ENCODE measurements at regions not wholly inside any gene's neighbourhood (a gene's known extent, or its start where the extent isn't known, plus 50 kb on each side); places are given as distances from the start of the nearest gene placed in this dataset.

DNA sequence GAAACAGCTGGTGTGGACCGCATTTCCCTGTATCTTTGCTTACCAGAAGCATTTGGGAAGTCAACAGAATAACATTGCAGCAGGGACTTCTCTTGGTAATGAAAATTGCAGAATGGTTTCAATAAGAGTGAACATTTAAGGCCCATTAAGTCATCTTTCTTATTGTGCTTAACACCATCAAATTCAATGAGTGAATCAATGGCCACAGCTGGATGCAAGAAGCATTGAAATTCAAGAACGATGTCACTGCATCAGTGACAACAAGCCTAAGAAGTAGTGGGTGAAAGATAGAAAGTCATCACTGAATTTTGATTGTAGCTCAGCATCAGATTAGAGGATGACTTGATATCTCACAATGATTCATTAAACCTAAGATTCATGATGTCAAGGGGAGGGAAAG is 93.9 kb upstream of the GPM6A start:
- no peak for TF ChIP-seq EZH2phosphoT487 (IDR thresholded peaks at IDR 0.05; ENCODE audit: low read depth)
- TF ChIP-seq, protein P1, sequence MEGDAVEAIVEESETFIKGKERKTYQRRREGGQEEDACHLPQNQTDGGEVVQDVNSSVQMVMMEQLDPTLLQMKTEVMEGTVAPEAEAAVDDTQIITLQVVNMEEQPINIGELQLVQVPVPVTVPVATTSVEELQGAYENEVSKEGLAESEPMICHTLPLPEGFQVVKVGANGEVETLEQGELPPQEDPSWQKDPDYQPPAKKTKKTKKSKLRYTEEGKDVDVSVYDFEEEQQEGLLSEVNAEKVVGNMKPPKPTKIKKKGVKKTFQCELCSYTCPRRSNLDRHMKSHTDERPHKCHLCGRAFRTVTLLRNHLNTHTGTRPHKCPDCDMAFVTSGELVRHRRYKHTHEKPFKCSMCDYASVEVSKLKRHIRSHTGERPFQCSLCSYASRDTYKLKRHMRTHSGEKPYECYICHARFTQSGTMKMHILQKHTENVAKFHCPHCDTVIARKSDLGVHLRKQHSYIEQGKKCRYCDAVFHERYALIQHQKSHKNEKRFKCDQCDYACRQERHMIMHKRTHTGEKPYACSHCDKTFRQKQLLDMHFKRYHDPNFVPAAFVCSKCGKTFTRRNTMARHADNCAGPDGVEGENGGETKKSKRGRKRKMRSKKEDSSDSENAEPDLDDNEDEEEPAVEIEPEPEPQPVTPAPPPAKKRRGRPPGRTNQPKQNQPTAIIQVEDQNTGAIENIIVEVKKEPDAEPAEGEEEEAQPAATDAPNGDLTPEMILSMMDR (IDR thresholded peaks at IDR 0.05; ENCODE audit: low read depth, low read length) = no peak
- H3K79me2 ChIP-seq (ENCODE audit: low read length) = no peaks in the 10 kb centered on the region
- H3K27ac ChIP-seq (ENCODE audit: low read length) = no peak overlapping the region
- H2AFZ ChIP-seq (ENCODE audit: low read depth, low read length) = no peak overlapping the region
- no peak overlapping the region for H3K4me2 ChIP-seq (ENCODE audit: low read length)
- H3K4me1 ChIP-seq (ENCODE audit: low read length) = no peaks in the 10 kb centered on the region
- no peak overlapping the region for H3K9ac ChIP-seq (ENCODE audit: low read length)
- H3K4me3 ChIP-seq (ENCODE audit: low read length) = no peak overlapping the region
- no peaks in the 10 kb centered on the region for H3K36me3 ChIP-seq (replicated peaks; ENCODE audit: low read depth, low read length)
- no peaks in the 10 kb centered on the region for H4K20me1 ChIP-seq (ENCODE audit: insufficient read depth, low read length)
- H3K9me3 ChIP-seq (ENCODE audit: insufficient read depth, low read length) = no peaks in the 10 kb centered on the region
- no peaks in the 10 kb centered on the region for H3K27me3 ChIP-seq (ENCODE audit: low read depth, low read length)

DNA sequence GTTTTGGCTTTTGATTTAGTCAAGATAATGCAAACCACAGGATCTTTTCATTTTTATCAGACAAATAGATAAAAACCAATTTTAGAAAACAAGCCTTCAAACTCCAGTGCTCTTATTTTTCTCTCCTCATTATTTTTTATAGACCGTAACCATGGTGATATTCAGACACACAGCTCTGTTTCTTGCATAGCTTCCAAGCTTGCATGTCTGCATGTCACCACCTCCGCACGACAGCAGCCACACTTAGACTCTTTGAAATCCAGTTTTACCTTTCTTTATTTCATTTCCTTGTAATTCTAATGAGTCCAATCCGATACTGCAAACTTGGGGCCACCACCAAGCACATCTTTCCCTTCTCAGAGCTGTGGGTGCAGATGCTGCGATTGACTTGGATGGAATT is 94.3 kb upstream of the GPM6A start:
- Histone ChIP-seq H3K4me2 (ENCODE audit: low read length) (no peak overlapping the region), H3K27ac (ENCODE audit: low read length) (no peak overlapping the region), H3K27me3 (ENCODE audit: low read depth, low read length) (no peaks in the 10 kb centered on the region), H4K20me1 (ENCODE audit: insufficient read depth, low read length) (no peaks in the 10 kb centered on the region), H3K4me1 (ENCODE audit: low read length) (no peaks in the 10 kb centered on the region), H2AFZ (ENCODE audit: low read depth, low read length) (no peak overlapping the region), H3K4me3 (ENCODE audit: low read length) (no peak overlapping the region), H3K9me3 (ENCODE audit: insufficient read depth, low read length) (no peaks in the 10 kb centered on the region), H3K79me2 (ENCODE audit: low read length) (no peaks in the 10 kb centered on the region), H3K9ac (ENCODE audit: low read length) (no peak overlapping the region), H3K36me3 (replicated peaks; ENCODE audit: low read depth, low read length) (no peaks in the 10 kb centered on the region)
- TF ChIP-seq, protein P1 (IDR thresholded peaks at IDR 0.05; ENCODE audit: low read depth, low read length) = no peak
- no peak for TF ChIP-seq EZH2phosphoT487 (IDR thresholded peaks at IDR 0.05; ENCODE audit: low read depth)

DNA sequence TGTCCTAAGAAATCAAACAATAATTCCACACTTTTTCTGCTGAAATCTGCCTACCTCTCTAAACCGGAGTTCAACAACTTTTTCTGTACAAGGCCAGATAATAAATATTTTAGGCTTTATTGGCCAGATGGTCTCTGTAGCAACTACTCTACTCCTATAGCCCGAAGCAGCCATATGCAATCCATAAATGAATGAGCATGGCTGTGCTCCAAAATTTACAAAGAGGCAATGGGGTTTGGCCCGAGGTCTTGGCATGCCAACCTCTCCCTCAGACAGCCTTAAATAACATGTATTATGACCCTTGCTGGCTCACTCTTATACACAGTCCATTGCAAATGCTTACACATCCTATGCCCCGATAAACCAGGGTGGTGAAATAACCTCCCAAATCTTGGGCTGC is 98.6 kb upstream of the GPM6A start:
- TF ChIP-seq EZH2phosphoT487 (IDR thresholded peaks at IDR 0.05; ENCODE audit: low read depth) = no peak
- TF ChIP-seq, protein P1 (IDR thresholded peaks at IDR 0.05; ENCODE audit: low read depth, low read length) = no peak
- no peaks in the 10 kb centered on the region for H4K20me1 ChIP-seq (ENCODE audit: insufficient read depth, low read length)
- H3K4me3 ChIP-seq (ENCODE audit: low read length) = no peak overlapping the region
- H3K27me3 ChIP-seq (ENCODE audit: low read depth, low read length) = no peaks in the 10 kb centered on the region
- H2AFZ ChIP-seq (ENCODE audit: low read depth, low read length) = no peak overlapping the region
- no peak overlapping the region for H3K9ac ChIP-seq (ENCODE audit: low read length)
- no peak overlapping the region for H3K27ac ChIP-seq (ENCODE audit: low read length)
- H3K36me3 ChIP-seq (replicated peaks; ENCODE audit: low read depth, low read length) = no peaks in the 10 kb centered on the region
- no peaks in the 10 kb centered on the region for H3K79me2 ChIP-seq (ENCODE audit: low read length)
- H3K9me3 ChIP-seq (ENCODE audit: insufficient read depth, low read length) = no peaks in the 10 kb centered on the region
- no peaks in the 10 kb centered on the region for H3K4me1 ChIP-seq (ENCODE audit: low read length)
- H3K4me2 ChIP-seq (ENCODE audit: low read length) = no peak overlapping the region

DNA sequence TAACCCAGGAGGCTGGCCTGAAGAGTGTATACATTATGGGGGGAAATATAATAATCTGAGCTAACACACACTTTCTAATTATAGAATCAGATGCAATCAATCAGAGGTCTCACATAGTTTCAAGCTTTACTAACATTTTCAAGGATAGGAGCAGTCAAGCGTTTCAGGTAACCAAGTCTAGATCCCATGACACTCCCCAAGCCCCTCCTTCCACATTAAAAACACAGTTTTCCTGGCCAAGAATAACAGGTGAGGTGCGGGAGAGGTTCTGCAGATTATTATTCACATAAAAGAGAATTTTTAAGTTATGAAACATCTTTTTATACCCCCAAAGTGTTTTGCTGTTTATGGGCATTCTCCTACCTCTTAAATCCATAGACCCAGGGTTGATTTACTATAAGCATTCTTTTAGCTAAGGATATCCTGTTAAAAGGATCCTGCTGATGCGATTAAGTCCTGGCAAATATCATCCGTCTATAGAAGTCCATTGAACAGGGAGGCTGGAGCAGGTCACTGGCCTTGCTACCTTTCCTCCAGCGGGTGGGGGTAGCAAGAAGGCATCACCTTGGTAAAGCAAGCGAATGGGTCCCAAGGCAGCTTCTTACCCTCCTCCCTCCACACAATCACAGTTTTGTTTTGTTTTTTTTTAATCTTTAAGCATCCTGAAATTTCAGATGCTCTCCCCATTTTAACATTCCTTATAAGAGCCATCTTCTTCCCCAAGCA is 104.7 kb upstream of the GPM6A start:
- H3K9me3 ChIP-seq (ENCODE audit: insufficient read depth, low read length) = no peaks in the 10 kb centered on the region
- no peaks in the 10 kb centered on the region for H4K20me1 ChIP-seq (ENCODE audit: insufficient read depth, low read length)
- H3K36me3 ChIP-seq (replicated peaks; ENCODE audit: low read depth, low read length) = no peaks in the 10 kb centered on the region
- no peaks in the 10 kb centered on the region for H3K27me3 ChIP-seq (ENCODE audit: low read depth, low read length)
- TF ChIP-seq, protein P1 (IDR thresholded peaks at IDR 0.05; ENCODE audit: low read depth, low read length) = no peak
- TF ChIP-seq EZH2phosphoT487 (IDR thresholded peaks at IDR 0.05; ENCODE audit: low read depth) = no peak
- H3K79me2 ChIP-seq (ENCODE audit: low read length) = no peaks in the 10 kb centered on the region
- no peaks in the 10 kb centered on the region for H3K4me1 ChIP-seq (ENCODE audit: low read length)
- no peak overlapping the region for H3K9ac ChIP-seq (ENCODE audit: low read length)
- no peak overlapping the region for H3K4me2 ChIP-seq (ENCODE audit: low read length)
- no peak overlapping the region for H2AFZ ChIP-seq (ENCODE audit: low read depth, low read length)
- no peak overlapping the region for H3K27ac ChIP-seq (ENCODE audit: low read length)
- H3K4me3 ChIP-seq (ENCODE audit: low read length) = no peak overlapping the region

Data from OCI-LY3 (cell line).